ENCODE measurements at regions not wholly inside any gene's neighbourhood (a gene's known extent, or its start where the extent isn't known, plus 50 kb on each side); places are given as distances from the start of the nearest gene placed in this dataset.

DNA sequence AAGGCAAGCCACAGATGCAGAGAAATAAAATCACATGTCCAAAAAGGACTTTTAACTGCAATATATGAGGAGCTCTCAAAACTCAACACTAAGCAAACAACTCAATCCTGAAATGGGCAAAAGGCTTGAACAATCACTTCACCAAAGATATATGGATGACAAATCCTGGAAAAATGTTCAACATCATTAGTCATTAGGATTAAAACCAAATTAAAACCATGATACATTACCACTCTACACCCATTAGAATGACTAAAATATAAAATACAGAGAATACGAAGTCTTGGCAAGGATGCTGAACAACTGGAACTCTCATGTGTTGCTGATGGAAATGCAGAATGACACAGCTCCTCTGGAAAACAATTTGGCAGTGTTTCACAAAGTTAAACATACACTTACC lies 277.4 kb downstream of the TLE1 start:
- no peaks in the 10 kb centered on the region for H3K4me1 ChIP-seq
- no peaks in the 10 kb centered on the region for H3K27me3 ChIP-seq
- H3K36me3 ChIP-seq, result no peaks in the 10 kb centered on the region
- no peaks in the 10 kb centered on the region for H3K9me3 ChIP-seq
- DNase-seq, result no peak
- no peak overlapping the region for H3K27ac ChIP-seq
- intact Hi-C loops (cut with DNase I), result no loop called here
- H3K4me3 ChIP-seq, result no peak overlapping the region
- H3K9ac ChIP-seq (ENCODE audit: low read depth in 2 of 2, low read length in 2 of 2), result no peak overlapping the region
- TF ChIP-seq, protein P1, sequence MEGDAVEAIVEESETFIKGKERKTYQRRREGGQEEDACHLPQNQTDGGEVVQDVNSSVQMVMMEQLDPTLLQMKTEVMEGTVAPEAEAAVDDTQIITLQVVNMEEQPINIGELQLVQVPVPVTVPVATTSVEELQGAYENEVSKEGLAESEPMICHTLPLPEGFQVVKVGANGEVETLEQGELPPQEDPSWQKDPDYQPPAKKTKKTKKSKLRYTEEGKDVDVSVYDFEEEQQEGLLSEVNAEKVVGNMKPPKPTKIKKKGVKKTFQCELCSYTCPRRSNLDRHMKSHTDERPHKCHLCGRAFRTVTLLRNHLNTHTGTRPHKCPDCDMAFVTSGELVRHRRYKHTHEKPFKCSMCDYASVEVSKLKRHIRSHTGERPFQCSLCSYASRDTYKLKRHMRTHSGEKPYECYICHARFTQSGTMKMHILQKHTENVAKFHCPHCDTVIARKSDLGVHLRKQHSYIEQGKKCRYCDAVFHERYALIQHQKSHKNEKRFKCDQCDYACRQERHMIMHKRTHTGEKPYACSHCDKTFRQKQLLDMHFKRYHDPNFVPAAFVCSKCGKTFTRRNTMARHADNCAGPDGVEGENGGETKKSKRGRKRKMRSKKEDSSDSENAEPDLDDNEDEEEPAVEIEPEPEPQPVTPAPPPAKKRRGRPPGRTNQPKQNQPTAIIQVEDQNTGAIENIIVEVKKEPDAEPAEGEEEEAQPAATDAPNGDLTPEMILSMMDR (IDR thresholded peaks at IDR 0.05), result no peak

DNA sequence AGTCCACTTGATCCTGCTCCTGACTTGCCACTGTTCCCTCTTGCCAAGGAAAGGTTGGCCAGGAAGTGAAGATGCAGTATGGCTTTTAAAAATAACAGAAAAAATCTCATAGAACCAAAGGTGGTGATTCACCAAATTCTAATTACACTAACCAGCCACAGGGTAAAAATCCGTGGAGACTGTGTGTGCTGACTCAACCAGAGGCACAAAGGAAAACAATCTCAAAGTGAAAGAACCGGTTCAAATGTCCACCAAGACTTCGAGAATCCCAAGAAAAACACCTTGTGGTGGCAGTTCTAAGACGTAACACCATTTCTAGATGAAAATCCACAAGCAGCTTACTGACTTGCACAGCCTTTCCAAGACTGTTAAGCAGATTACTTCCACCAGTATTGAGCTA lies 279.1 kb downstream of the TLE1 start:
- Histone ChIP-seq H3K27ac (no peak overlapping the region), H3K4me1 (no peaks in the 10 kb centered on the region), H3K27me3 (no peaks in the 10 kb centered on the region), H3K9me3 (no peaks in the 10 kb centered on the region), H3K4me3 (no peak overlapping the region), H3K9ac (ENCODE audit: low read depth in 2 of 2, low read length in 2 of 2) (no peak overlapping the region), H3K36me3 (no peaks in the 10 kb centered on the region)
- no peak for DNase-seq
- TF ChIP-seq, protein P1 (IDR thresholded peaks at IDR 0.05), result no peak
- intact Hi-C loops (cut with DNase I), result no loop called here

GRCh38 chr9:81408951-81409350 lies 280.4 kb downstream of the TLE1 start:
- Histone ChIP-seq H3K4me1 (no peaks in the 10 kb centered on the region), H3K4me3 (no peak overlapping the region), H3K36me3 (no peaks in the 10 kb centered on the region), H3K9me3 (no peaks in the 10 kb centered on the region), H3K27me3 (no peaks in the 10 kb centered on the region), H3K9ac (ENCODE audit: low read depth in 2 of 2, low read length in 2 of 2) (no peak overlapping the region), H3K27ac (no peak overlapping the region)
- no peak for DNase-seq
- intact Hi-C loops (cut with DNase I), result no loop called here
- TF ChIP-seq, protein P1 (IDR thresholded peaks at IDR 0.05), result no peak

DNA sequence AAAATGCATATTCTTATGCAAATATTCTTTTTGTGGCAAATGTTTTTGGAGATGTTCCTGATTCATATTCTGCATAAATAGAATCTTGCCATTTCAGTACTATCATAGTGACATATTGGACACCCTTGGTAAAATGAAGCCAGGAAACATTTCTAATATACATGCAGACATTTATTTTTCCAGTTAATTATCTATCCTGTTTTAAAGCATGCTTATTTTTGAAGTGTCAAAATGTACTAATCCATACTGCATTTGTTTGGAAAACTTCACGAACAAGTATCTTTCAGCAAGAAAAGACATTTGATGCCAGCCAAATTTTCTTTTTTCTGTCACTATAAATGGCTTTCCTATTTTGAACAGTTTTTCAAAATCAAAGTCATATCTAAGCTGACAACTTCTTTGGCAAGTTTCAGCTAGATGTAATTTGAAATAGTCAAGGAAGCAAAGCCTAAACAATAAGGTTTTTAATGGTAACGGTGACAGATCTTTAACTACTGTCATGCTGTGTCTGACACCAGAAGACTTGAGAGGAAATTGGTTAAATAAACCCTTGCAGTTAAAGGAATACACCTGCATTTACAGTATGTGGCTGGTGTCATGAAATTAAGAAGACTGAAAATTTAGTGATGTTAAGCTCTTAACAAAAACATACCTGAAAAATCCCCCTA lies 284.3 kb downstream of the TLE1 start:
- Histone ChIP-seq H3K4me1 (no peaks in the 10 kb centered on the region), H3K9ac (ENCODE audit: low read depth in 2 of 2, low read length in 2 of 2) (no peak overlapping the region), H3K27me3 (no peaks in the 10 kb centered on the region), H3K4me3 (no peak overlapping the region), H3K9me3 (no peaks in the 10 kb centered on the region), H3K27ac (no peak overlapping the region), H3K36me3 (no peaks in the 10 kb centered on the region)
- no peak for DNase-seq
- intact Hi-C loops (cut with DNase I), result no loop called here
- TF ChIP-seq, protein P1 (IDR thresholded peaks at IDR 0.05), result no peak

GRCh38 chr9:81397481-81398381 lies 291.6 kb downstream of the TLE1 start:
- TF ChIP-seq, protein P1 (IDR thresholded peaks at IDR 0.05), result no peak
- no peaks in the 10 kb centered on the region for H3K27me3 ChIP-seq

More at GRCh38 chr9:81397481-81398381, 291.6 kb downstream of the TLE1 start:
- Histone ChIP-seq H3K9ac (ENCODE audit: low read depth in 2 of 2, low read length in 2 of 2) (no peak overlapping the region), H3K4me1 (no peaks in the 10 kb centered on the region), H3K4me3 (no peak overlapping the region), H3K36me3 (no peaks in the 10 kb centered on the region), H3K9me3 (no peaks in the 10 kb centered on the region), H3K27ac (no peak overlapping the region)
- DNase-seq, result no peak
- intact Hi-C loops (cut with DNase I), result no loop called here
